ENCODE measurements at regions not wholly inside any gene's neighbourhood (a gene's known extent, or its start where the extent isn't known, plus 50 kb on each side); places are given as distances from the start of the nearest gene placed in this dataset.
"Not testable (repeated sequence)": the region's sequence is repeated elsewhere in the genome, so short reads cannot be mapped to it uniquely, and the experiment has no call there.

GRCh38 chr9:39810401-39810800 lies 454.9 kb downstream of the SPATA31A1 start:
- TF ChIP-seq CTCF (conservative IDR thresholded peaks at IDR 0.05 in 1 of 2, IDR thresholded peaks at IDR 0.05 in 1 of 2; ENCODE audit: low read depth in 1 of 2, low read length in 2 of 2); EZH2 (IDR thresholded peaks at IDR 0.05; ENCODE audit: low read length, missing control alignments): not testable (repeated sequence)

All from fibroblast of lung (primary cell).